GM06990 (cell line): ENCODE measurements at regions not wholly inside any gene's neighbourhood (a gene's known extent, or its start where the extent isn't known, plus 50 kb on each side); places are given as distances from the start of the nearest gene placed in this dataset.
"Not testable (repeated sequence)": the region's sequence is repeated elsewhere in the genome, so short reads cannot be mapped to it uniquely, and the experiment has no call there.

Source experiments
- DNase-seq: peaks from one replicate; pipeline ENCODE4 v3.0.0-alpha.2; 2011; ENCODE audit not compliant: insufficient read length; ENCODE audit errors: extremely low read depth
- H3K27me3 ChIP-seq: replicated peaks from 2 replicates; pipeline ENCODE4 v1.6.0; 2011; ENCODE audit warnings: low read length; ENCODE audit not compliant: control insufficient read depth, insufficient read depth
- H3K36me3 ChIP-seq: 2 replicates; pipeline ENCODE4 v1.5.1; 2011; ENCODE audit warnings: low read length; ENCODE audit not compliant: control insufficient read depth, insufficient read depth
- H3K4me3 ChIP-seq: replicated peaks from 2 replicates; pipeline ENCODE4 v1.5.1; 2011; ENCODE audit warnings: low read depth, mild to moderate bottlenecking, control low read depth, low read length
- CTCF ChIP-seq: IDR thresholded peaks from 2 replicates; pipeline ENCODE4 v1.5.1; 2011; ENCODE audit warnings: low read length, control low read depth, mild to moderate bottlenecking, inconsistent platforms; ENCODE audit not compliant: insufficient read depth, poor library complexity, severe bottlenecking

GRCh38 chr5:53261245-53261644 lies 151.7 kb upstream of the MOCS2 start:
- H3K27me3 ChIP-seq: no peaks in the 10 kb centered on the region
- TF ChIP-seq CTCF: no peak
- no peak overlapping the region for H3K4me3 ChIP-seq
- DNase-seq: no peak
- no peaks in the 10 kb centered on the region for H3K36me3 ChIP-seq

- no peaks in the 10 kb centered on the region for H3K36me3 ChIP-seq
- no peaks in the 10 kb centered on the region for H3K27me3 ChIP-seq
- H3K4me3 ChIP-seq: no peak overlapping the region
- DNase-seq: no peak
- peak; percentile 39 for TF ChIP-seq CTCF
Observed at GRCh38 chr5:53262348-53262970, 152.9 kb upstream of the MOCS2 start.

GRCh38 chr5:53263151-53263550 lies 153.6 kb upstream of the MOCS2 start:
- H3K27me3 ChIP-seq: no peaks in the 10 kb centered on the region
- H3K36me3 ChIP-seq: no peaks in the 10 kb centered on the region
- no peak for DNase-seq
- no peak for TF ChIP-seq CTCF
- H3K4me3 ChIP-seq: no peak overlapping the region

- no peak overlapping the region for H3K4me3 ChIP-seq
- no peaks in the 10 kb centered on the region for H3K27me3 ChIP-seq
- DNase-seq: no peak
Observed at GRCh38 chr5:53265043-53265442, 155.5 kb upstream of the MOCS2 start.

GRCh38 chr5:53268241-53268640 lies 158.7 kb upstream of the MOCS2 start:
- not testable (repeated sequence) for H3K36me3 ChIP-seq, H3K27me3 ChIP-seq, DNase-seq, H3K4me3 ChIP-seq

More at GRCh38 chr5:53265043-53265442, 155.5 kb upstream of the MOCS2 start:
- TF ChIP-seq CTCF: no peak
- H3K36me3 ChIP-seq: no peaks in the 10 kb centered on the region

- no peak for TF ChIP-seq CTCF
- Histone ChIP-seq H3K27me3 (no peaks in the 10 kb centered on the region), H3K36me3 (no peaks in the 10 kb centered on the region), H3K4me3 (no peak overlapping the region)
- no peak for DNase-seq
Observed at GRCh38 chr5:53275666-53276065, 166.1 kb upstream of the MOCS2 start.
